Transverse colon (tissue), 4 donors: ENCODE measurements at regions not wholly inside any gene's neighbourhood (a gene's known extent, or its start where the extent isn't known, plus 50 kb on each side); places are given as distances from the start of the nearest gene placed in this dataset.

Source experiments
- DNase-seq: peaks from one replicate; pipeline ENCODE4 v3.0.0-alpha.2; 2019
- H3K27ac ChIP-seq, 4 donors: fragments of 200-600 bp; sonication (generic); 2 replicates each; pipeline ENCODE4 v1.5.1; 2016 to 2018; ENCODE audit warnings: inconsistent platforms in 4 of 4
- H3K27me3 ChIP-seq: fragments of 200-600 bp; sonication (generic); 2 replicates; pipeline ENCODE4 v1.5.1; 2017; ENCODE audit warnings: inconsistent platforms
- H3K36me3 ChIP-seq, 4 donors: fragments of 200-600 bp; sonication (generic); 2 replicates each; pipeline ENCODE4 v1.5.1; 2017 to 2019; ENCODE audit warnings: inconsistent platforms in 4 of 4
- H3K4me1 ChIP-seq, 4 donors: fragments of 200-600 bp; sonication (generic); 2 replicates each; pipeline ENCODE4 v1.5.1; 2017 to 2020; ENCODE audit warnings: inconsistent platforms in 4 of 4
- H3K4me3 ChIP-seq, 4 donors: fragments of 200-600 bp; sonication (generic); 1 replicate in 1 of 4; 2 replicates in 3 of 4; pipeline versions ENCODE4 v1.5.1 to v1.6.1; 2017 to 2019; ENCODE audit warnings: inconsistent platforms in 4 of 4
- H3K9me3 ChIP-seq, 2 donors: fragments of 200-600 bp; sonication (generic); 2 replicates each; pipeline ENCODE4 v1.5.1; 2017 to 2019; ENCODE audit warnings: inconsistent platforms in 2 of 2
- EP300 ChIP-seq: sonication (generic); formaldehyde crosslinking; IDR thresholded peaks from one replicate; pipeline ENCODE4 v1.6.1; 2017; ENCODE audit warnings: antibody characterized with exemption, low read depth
- POLR2A ChIP-seq: fragments of 450-650 bp; IDR thresholded peaks from one replicate; pipeline ENCODE4 v1.6.1; 2016; ENCODE audit warnings: antibody characterized with exemption, mild to moderate bottlenecking, moderate library complexity
- POLR2AphosphoS5 ChIP-seq, 3 donors: sonication (generic); formaldehyde crosslinking; IDR thresholded peaks; one replicate each; pipeline ENCODE4 v1.6.1; 2016; ENCODE audit warnings: antibody characterized with exemption in 3 of 3
- WGBS, 2 donors: methylation state at CpG; one replicate each; pipeline ENCODE4 v1.1.5; 2018; ENCODE audit warnings: low coverage in 1 of 2; 5-methylcytosine and 5-hydroxymethylcytosine counted together
- in situ Hi-C, 4 donors: fragments of 200-750 bp; cut with MboI; loops; one replicate each; pipeline versions ENCODE4 v1.15.0 to v1.15.1; 2017; ENCODE audit warnings: low sequenced_read_pairs in 3 of 4, low pct_ligation_motif_present in 1 of 4, low pct_unique_long_range_greater_than_20kb in 1 of 4
- intact Hi-C: fragments of 100-400 bp; cut with DNase I; formaldehyde crosslinking; loops from one replicate; pipeline ENCODE4 v1.15.1; 2023; ENCODE audit warnings: low total_unique reads
- TF ChIP-seq, protein P1 (sequence below), 5 experiments: fragments of 200-600 bp in 3 of 5; fragments of 450-650 bp in 2 of 5; sonication (generic) in 3 of 5; IDR thresholded peaks; 1 replicate in 2 of 5; 2 replicates in 3 of 5; pipeline ENCODE4 v1.5.1; 2016 to 2017; ENCODE audit warnings: antibody characterized with exemption in 5 of 5, inconsistent platforms in 3 of 5, mild to moderate bottlenecking in 2 of 5, moderate library complexity in 1 of 5

DNA sequence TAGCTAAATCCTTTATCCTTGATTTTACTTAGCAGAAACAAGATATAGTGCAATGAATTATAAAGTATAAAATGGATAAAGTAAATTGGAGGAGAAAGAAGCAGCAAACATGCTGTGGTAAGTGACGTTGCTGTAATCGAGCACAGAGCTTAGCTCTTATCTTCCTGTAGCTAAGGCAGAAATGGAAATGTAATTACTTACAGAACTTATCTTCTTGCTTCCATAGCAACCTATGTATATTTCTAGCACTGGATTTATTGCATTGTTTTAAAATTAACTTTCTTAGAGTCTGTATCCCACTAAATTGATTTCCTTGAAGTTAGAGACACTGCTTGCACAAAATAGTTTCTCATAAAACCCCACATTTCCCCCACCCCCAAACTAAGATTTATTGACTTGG is 130.6 kb upstream of the MC4R start:
- Histone ChIP-seq H3K4me1 (no peaks in the 10 kb centered on the region), H3K36me3 (no peaks in the 10 kb centered on the region), H3K9me3 (no peaks in the 10 kb centered on the region), H3K27me3 (no peaks in the 10 kb centered on the region), H3K27ac (no peak overlapping the region), H3K4me3 (no peak overlapping the region)
- intact Hi-C loops (no loop called here), in situ Hi-C loops (no loop called here)
- TF ChIP-seq, protein P1, sequence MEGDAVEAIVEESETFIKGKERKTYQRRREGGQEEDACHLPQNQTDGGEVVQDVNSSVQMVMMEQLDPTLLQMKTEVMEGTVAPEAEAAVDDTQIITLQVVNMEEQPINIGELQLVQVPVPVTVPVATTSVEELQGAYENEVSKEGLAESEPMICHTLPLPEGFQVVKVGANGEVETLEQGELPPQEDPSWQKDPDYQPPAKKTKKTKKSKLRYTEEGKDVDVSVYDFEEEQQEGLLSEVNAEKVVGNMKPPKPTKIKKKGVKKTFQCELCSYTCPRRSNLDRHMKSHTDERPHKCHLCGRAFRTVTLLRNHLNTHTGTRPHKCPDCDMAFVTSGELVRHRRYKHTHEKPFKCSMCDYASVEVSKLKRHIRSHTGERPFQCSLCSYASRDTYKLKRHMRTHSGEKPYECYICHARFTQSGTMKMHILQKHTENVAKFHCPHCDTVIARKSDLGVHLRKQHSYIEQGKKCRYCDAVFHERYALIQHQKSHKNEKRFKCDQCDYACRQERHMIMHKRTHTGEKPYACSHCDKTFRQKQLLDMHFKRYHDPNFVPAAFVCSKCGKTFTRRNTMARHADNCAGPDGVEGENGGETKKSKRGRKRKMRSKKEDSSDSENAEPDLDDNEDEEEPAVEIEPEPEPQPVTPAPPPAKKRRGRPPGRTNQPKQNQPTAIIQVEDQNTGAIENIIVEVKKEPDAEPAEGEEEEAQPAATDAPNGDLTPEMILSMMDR (IDR thresholded peaks at IDR 0.05) = no peak
- no peak for TF ChIP-seq POLR2AphosphoS5 (IDR thresholded peaks at IDR 0.05)
- no peak for TF ChIP-seq POLR2A
- TF ChIP-seq EP300 = no peak
- DNase-seq = no peak
- 45 to 68% methylated on average over 2 of the region's 2 CpGs for WGBS, 2 donors

DNA sequence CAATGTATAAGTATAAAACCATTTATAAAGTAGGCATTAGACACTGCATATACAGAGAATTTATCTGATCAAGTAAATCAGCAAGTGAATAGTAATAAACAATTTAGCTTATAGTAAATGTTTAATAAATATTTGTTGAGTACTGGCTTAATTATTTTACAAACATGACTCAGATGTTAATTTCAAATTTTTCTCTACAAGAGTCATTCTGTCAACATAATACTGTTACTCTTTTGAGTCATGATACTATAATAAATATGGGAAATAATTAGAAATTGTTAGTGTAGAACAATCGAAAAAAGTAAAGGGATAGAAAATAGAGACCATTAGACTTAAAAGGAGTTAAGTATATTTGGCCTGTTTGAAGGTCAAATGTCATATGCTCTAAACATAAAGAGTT is 133.6 kb upstream of the MC4R start:
- in situ Hi-C loops (no loop called here), intact Hi-C loops (no loop called here)
- DNase-seq = no peak
- H3K9me3 ChIP-seq = no peaks in the 10 kb centered on the region
- H3K27ac ChIP-seq = no peak overlapping the region
- no peaks in the 10 kb centered on the region for H3K27me3 ChIP-seq
- TF ChIP-seq, protein P1 (IDR thresholded peaks at IDR 0.05) = no peak
- TF ChIP-seq POLR2A = no peak
- TF ChIP-seq POLR2AphosphoS5 (IDR thresholded peaks at IDR 0.05) = no peak
- TF ChIP-seq EP300 = no peak
- no peaks in the 10 kb centered on the region for H3K36me3 ChIP-seq
- no peaks in the 10 kb centered on the region for H3K4me1 ChIP-seq
- WGBS, 2 donors = 41 to 71% methylated on average over 1 of the region's 1 CpG
- no peak overlapping the region for H3K4me3 ChIP-seq

DNA sequence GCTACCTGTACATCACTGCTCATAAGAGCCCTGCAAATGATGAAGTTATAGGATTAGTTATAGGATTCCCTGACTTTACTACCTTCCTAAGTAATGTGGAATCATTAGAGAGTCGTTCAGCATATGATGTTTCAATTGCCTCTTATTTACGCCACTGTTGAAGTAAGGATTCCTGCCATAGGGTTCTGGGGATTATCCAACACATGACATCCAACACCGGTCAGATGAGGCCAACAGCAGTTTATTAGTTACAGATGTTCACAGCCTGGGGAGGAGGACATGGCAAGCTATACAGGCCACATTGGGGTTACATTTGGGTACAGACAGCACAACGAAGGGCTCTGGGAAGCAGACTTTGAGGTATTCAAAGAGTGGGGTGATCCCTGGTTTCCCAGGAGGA is 134.1 kb upstream of the MC4R start:
- WGBS, 2 donors = 56 to 79% methylated on average over 2 to 4 of the region's 4 CpGs
- Histone ChIP-seq H3K4me1 (no peaks in the 10 kb centered on the region), H3K9me3 (no peaks in the 10 kb centered on the region), H3K4me3 (no peak overlapping the region), H3K27ac (no peak overlapping the region), H3K27me3 (no peaks in the 10 kb centered on the region), H3K36me3 (no peaks in the 10 kb centered on the region)
- no peak for DNase-seq
- in situ Hi-C loops (no loop called here), intact Hi-C loops (no loop called here)
- TF ChIP-seq, protein P1 (IDR thresholded peaks at IDR 0.05) = no peak
- TF ChIP-seq POLR2A = no peak
- TF ChIP-seq EP300 = no peak
- TF ChIP-seq POLR2AphosphoS5 (IDR thresholded peaks at IDR 0.05) = no peak

DNA sequence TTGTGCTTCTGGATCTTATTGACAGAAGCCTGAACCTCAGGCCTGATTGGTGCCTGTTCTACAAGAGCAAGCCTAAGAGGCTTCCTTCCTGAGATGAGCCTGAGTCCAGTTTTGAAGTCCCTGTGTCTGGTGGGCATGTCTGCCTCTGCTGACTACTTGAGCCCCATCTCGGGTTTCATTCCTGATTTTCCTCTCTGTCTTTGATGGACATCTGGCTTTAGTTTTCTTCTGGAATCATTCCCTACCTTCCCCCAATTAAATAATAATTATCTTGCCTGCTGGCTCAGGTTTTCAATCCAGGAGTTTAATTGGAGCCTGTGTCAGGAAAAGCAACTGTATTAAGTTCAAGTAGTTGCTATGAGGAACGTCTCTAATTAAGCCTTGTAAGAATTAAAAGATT is 135.5 kb upstream of the MC4R start:
- Histone ChIP-seq H3K4me1 (no peaks in the 10 kb centered on the region), H3K36me3 (no peaks in the 10 kb centered on the region), H3K9me3 (no peaks in the 10 kb centered on the region), H3K27ac (no peak overlapping the region), H3K4me3 (no peak overlapping the region), H3K27me3 (no peaks in the 10 kb centered on the region)
- intact Hi-C loops = no loop called here
- in situ Hi-C loops = no loop called here
- TF ChIP-seq POLR2AphosphoS5 (IDR thresholded peaks at IDR 0.05) (no peak), POLR2A (no peak), EP300 (no peak)
- TF ChIP-seq, protein P1 (IDR thresholded peaks at IDR 0.05) = no peak
- DNase-seq = no peak
- WGBS, 2 donors = 69 to 71% methylated on average over 2 of the region's 2 CpGs
